ENCODE measurements at regions not wholly inside any gene's neighbourhood (a gene's known extent, or its start where the extent isn't known, plus 50 kb on each side); places are given as distances from the start of the nearest gene placed in this dataset.

DNA sequence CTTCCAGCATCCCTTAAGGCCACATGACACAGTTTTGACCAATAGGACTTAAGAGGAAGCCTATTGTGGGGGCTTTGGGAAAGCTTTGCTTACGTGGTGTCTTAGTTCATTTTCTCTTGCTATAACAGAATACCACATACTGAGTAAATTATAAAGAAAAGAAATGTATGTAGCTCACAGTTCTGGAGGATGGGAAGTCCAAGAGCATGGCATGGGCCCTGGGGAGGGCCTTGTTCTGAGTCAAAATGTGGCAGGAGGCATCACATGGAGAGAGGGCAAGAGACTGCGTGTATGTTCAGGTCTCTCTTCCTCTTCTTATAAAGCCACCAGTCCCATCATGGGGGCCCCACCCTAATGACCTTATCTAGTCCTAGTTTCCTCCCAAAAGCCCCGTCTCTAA, 68.6 kb upstream of the CPEB4 start:
- H3K4me3 ChIP-seq (ENCODE audit: low read length) = no peak overlapping the region
- H3K9ac ChIP-seq (ENCODE audit: low read depth, low read length) = no peak overlapping the region
- H3K27me3 ChIP-seq (ENCODE audit: insufficient read depth, low read length) = no peaks in the 10 kb centered on the region
- no peak overlapping the region for H3K27ac ChIP-seq (ENCODE audit: low read length)
- 0 out of 2 replicates have a peak, but pooled peaks cover 3% of the 10 kb centered on the region for H3K4me1 ChIP-seq (ENCODE audit: insufficient read depth, low read length)
- H3K36me3 ChIP-seq (ENCODE audit: insufficient read depth, low read depth, low read length) = no peaks in the 10 kb centered on the region
- peaks cover 4% of the 10 kb centered on the region; the same call in 1 of the 2 replicates for H3K9me3 ChIP-seq (ENCODE audit: insufficient read depth, low read depth, low read length)

- Histone ChIP-seq H3K27me3 (ENCODE audit: insufficient read depth, low read length) (no peaks in the 10 kb centered on the region), H3K4me3 (ENCODE audit: low read length) (no peak overlapping the region), H3K27ac (ENCODE audit: low read length) (no peak overlapping the region), H3K36me3 (ENCODE audit: insufficient read depth, low read depth, low read length) (no peaks in the 10 kb centered on the region), H3K9ac (ENCODE audit: low read depth, low read length) (no peak overlapping the region), H3K9me3 (ENCODE audit: insufficient read depth, low read depth, low read length) (peaks cover 4% of the 10 kb centered on the region; the same call in 1 of the 2 replicates), H3K4me1 (ENCODE audit: insufficient read depth, low read length) (0 out of 2 replicates have a peak, but pooled peaks cover 3% of the 10 kb centered on the region)
Observed at GRCh38 chr5:173823274-173823644, 64.9 kb upstream of the CPEB4 start.

DNA sequence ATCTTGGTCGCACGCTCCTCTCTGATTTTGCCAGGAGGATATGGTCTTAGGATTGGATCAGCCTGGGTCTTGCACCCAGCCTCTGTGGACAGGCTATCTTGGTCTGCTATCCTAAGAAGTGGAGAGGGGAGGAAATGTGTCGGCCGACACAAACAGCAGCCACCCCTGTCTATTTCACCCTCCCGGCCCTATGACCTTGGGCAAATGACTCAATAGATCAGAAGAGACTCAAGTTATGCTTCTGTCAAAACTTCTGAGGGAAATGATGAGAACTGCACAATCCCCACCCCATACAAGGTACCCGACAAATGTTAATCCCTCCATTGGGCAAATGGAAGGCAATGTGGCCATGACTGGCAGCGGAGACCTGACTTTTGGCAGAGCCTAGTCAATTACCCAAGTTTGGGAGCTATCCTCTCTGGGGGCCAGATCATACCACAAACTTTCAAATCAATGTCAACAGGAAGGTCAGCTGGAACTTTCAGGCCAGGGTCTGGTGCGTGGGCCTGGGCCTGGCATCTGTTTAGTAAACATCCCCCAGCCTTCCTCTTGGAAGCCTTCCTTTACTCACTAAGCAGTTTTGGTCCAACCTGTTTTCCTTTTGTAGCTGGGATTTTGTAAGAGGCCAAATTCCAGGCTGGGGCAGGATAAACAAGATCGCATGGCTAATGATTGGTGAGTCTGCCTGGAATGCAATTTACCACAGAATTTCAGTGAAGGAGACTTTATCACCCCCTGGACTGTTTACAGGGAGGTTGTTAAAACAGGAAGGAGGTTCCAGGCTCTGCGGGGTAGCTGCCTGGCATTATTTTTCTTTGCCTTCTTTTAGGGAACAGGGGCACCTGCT, 64.2 kb upstream of the CPEB4 start:
- 0 out of 2 replicates have a peak, but pooled peaks cover 3% of the 10 kb centered on the region for H3K4me1 ChIP-seq (ENCODE audit: insufficient read depth, low read length)
- H3K9me3 ChIP-seq (ENCODE audit: insufficient read depth, low read depth, low read length) = peaks cover 4% of the 10 kb centered on the region; the same call in 1 of the 2 replicates
- H3K9ac ChIP-seq (ENCODE audit: low read depth, low read length) = no peak overlapping the region
- H3K27ac ChIP-seq (ENCODE audit: low read length) = no peak overlapping the region
- H3K4me3 ChIP-seq (ENCODE audit: low read length) = no peak overlapping the region
- no peaks in the 10 kb centered on the region for H3K27me3 ChIP-seq (ENCODE audit: insufficient read depth, low read length)
- no peaks in the 10 kb centered on the region for H3K36me3 ChIP-seq (ENCODE audit: insufficient read depth, low read depth, low read length)

- H3K36me3 ChIP-seq (ENCODE audit: insufficient read depth, low read depth, low read length) = no peaks in the 10 kb centered on the region
- H3K27ac ChIP-seq (ENCODE audit: low read length) = no peak overlapping the region
- H3K4me1 ChIP-seq (ENCODE audit: insufficient read depth, low read length) = 0 out of 2 replicates have a peak, but pooled peaks cover 3% of the 10 kb centered on the region
- H3K4me3 ChIP-seq (ENCODE audit: low read length) = no peak overlapping the region
- H3K9me3 ChIP-seq (ENCODE audit: insufficient read depth, low read depth, low read length) = no peaks in the 10 kb centered on the region
- H3K9ac ChIP-seq (ENCODE audit: low read depth, low read length) = no peak overlapping the region
- H3K27me3 ChIP-seq (ENCODE audit: insufficient read depth, low read length) = no peaks in the 10 kb centered on the region
Observed at GRCh38 chr5:173825215-173825865, 62.8 kb upstream of the CPEB4 start.

- no peak overlapping the region for H3K9ac ChIP-seq (ENCODE audit: low read depth, low read length)
Observed at GRCh38 chr5:173826086-173826427, 62.1 kb upstream of the CPEB4 start.

DNA sequence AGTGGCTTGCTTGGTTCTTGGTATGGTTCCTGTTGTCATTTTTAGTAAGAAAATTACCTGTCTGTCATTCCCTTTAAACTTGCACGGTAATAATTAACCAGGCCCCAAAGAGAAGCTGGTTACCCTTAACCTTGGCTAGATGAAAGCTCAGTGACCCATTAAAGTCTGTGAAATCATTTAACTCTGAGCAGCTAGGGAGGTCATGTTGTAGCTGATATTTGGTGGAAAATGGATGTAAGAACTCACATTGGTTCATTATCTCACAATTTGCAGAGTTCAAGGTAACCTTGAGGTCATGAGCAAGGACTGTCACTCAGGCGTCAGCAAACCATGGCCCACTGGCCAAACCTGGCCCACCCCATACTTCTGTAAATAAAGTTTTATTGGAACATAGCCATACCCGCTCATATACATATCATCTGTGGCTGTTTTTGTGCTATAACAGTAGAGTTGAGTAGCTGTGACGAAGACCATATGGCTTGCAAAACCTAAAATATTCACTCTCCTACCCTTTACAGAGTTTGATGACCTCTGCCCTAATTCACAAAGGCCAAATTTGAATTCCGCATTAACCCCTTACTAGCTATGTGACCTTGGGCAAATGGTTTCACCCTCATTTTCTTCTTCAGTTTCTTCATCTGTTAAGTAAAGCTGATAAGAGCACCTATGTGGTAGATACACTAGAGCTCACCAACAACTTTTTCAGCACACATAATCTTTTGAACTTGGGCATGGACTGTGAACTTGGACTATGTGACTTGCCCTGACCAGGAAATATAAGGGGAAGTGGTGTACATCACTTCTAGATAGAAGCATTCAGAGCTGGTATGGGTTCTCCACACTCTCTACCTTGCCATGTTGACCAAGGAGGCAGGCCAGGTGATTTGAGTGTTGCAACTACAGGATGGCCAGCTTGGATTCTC, 61.5 kb upstream of the CPEB4 start:
- H3K36me3 ChIP-seq (ENCODE audit: insufficient read depth, low read depth, low read length) = no peaks in the 10 kb centered on the region
- no peak overlapping the region for H3K4me3 ChIP-seq (ENCODE audit: low read length)
- no peaks in the 10 kb centered on the region for H3K4me1 ChIP-seq (ENCODE audit: insufficient read depth, low read length)
- H3K9me3 ChIP-seq (ENCODE audit: insufficient read depth, low read depth, low read length) = no peaks in the 10 kb centered on the region
- no peaks in the 10 kb centered on the region for H3K27me3 ChIP-seq (ENCODE audit: insufficient read depth, low read length)
- H3K9ac ChIP-seq (ENCODE audit: low read depth, low read length) = no peak overlapping the region
- H3K27ac ChIP-seq (ENCODE audit: low read length) = no peak overlapping the region

More at GRCh38 chr5:173826086-173826427, 62.1 kb upstream of the CPEB4 start:
- Histone ChIP-seq H3K27ac (ENCODE audit: low read length) (no peak overlapping the region), H3K4me3 (ENCODE audit: low read length) (no peak overlapping the region), H3K27me3 (ENCODE audit: insufficient read depth, low read length) (no peaks in the 10 kb centered on the region), H3K9me3 (ENCODE audit: insufficient read depth, low read depth, low read length) (no peaks in the 10 kb centered on the region), H3K4me1 (ENCODE audit: insufficient read depth, low read length) (0 out of 2 replicates have a peak, but pooled peaks cover under 1% of the 10 kb centered on the region), H3K36me3 (ENCODE audit: insufficient read depth, low read depth, low read length) (no peaks in the 10 kb centered on the region)

- no peak overlapping the region for H3K9ac ChIP-seq (ENCODE audit: low read depth, low read length)
- H3K4me3 ChIP-seq (ENCODE audit: low read length) = no peak overlapping the region
- H3K4me1 ChIP-seq (ENCODE audit: insufficient read depth, low read length) = no peaks in the 10 kb centered on the region
- H3K9me3 ChIP-seq (ENCODE audit: insufficient read depth, low read depth, low read length) = no peaks in the 10 kb centered on the region
- H3K27ac ChIP-seq (ENCODE audit: low read length) = no peak overlapping the region
- H3K36me3 ChIP-seq (ENCODE audit: insufficient read depth, low read depth, low read length) = no peaks in the 10 kb centered on the region
- H3K27me3 ChIP-seq (ENCODE audit: insufficient read depth, low read length) = no peaks in the 10 kb centered on the region
Observed at GRCh38 chr5:173828952-173829351, 59.2 kb upstream of the CPEB4 start.

DNA sequence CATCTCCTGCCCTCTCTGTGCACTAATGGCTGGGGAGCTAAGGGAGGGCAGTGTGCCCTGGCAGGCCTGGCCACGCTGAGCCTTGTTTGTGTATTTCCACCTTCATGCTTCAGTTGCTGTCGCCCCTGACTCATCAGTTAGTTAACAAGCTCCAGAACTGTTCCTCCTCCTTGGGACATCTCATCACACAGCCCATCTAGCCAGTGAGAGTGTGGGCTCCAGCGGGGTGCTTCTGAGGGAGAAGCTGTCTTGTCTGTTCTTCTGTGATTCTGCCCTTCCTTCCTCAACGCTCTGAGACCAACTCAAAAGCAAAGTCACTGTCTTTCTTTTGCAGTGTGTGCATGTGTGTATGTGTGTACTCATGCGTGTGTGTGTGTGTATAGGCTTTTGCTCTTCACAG, 58.3 kb upstream of the CPEB4 start:
- no peak overlapping the region for H3K9ac ChIP-seq (ENCODE audit: low read depth, low read length)
- H3K27ac ChIP-seq (ENCODE audit: low read length) = no peak overlapping the region
- no peak overlapping the region for H3K4me3 ChIP-seq (ENCODE audit: low read length)
- no peaks in the 10 kb centered on the region for H3K9me3 ChIP-seq (ENCODE audit: insufficient read depth, low read depth, low read length)
- no peaks in the 10 kb centered on the region for H3K36me3 ChIP-seq (ENCODE audit: insufficient read depth, low read depth, low read length)
- no peaks in the 10 kb centered on the region for H3K4me1 ChIP-seq (ENCODE audit: insufficient read depth, low read length)
- no peaks in the 10 kb centered on the region for H3K27me3 ChIP-seq (ENCODE audit: insufficient read depth, low read length)

DNA sequence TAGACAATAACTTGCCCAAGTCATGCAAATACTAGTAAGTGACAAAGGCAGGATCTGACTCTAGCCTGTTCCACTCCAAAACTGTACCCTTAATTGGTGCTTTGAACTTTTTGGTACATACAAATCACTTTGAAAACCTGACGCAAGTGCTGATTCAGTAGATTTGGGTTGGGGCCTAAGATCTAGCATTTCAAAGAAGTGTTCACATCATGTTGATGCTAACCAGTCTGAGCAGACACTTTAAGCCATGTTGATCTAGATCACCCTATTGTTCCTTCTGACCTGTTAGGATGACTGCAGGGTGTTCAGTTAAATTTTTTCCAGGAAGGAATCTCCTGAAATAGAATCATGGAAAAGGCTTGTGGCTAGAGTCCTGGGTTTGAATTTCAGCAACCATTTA, 57.7 kb upstream of the CPEB4 start:
- Histone ChIP-seq H3K36me3 (ENCODE audit: insufficient read depth, low read depth, low read length) (no peaks in the 10 kb centered on the region), H3K9ac (ENCODE audit: low read depth, low read length) (no peak overlapping the region), H3K27me3 (ENCODE audit: insufficient read depth, low read length) (no peaks in the 10 kb centered on the region), H3K27ac (ENCODE audit: low read length) (no peak overlapping the region), H3K4me1 (ENCODE audit: insufficient read depth, low read length) (no peaks in the 10 kb centered on the region), H3K9me3 (ENCODE audit: insufficient read depth, low read depth, low read length) (no peaks in the 10 kb centered on the region), H3K4me3 (ENCODE audit: low read length) (no peak overlapping the region)

- Histone ChIP-seq H3K36me3 (ENCODE audit: insufficient read depth, low read depth, low read length) (no peaks in the 10 kb centered on the region), H3K27ac (ENCODE audit: low read length) (no peak overlapping the region), H3K9ac (ENCODE audit: low read depth, low read length) (no peak overlapping the region), H3K27me3 (ENCODE audit: insufficient read depth, low read length) (no peaks in the 10 kb centered on the region), H3K9me3 (ENCODE audit: insufficient read depth, low read depth, low read length) (no peaks in the 10 kb centered on the region), H3K4me1 (ENCODE audit: insufficient read depth, low read length) (no peaks in the 10 kb centered on the region), H3K4me3 (ENCODE audit: low read length) (no peak overlapping the region)
Observed at GRCh38 chr5:173831196-173831914, 56.8 kb upstream of the CPEB4 start.

GRCh38 chr5:173832386-173832785, 55.8 kb upstream of the CPEB4 start:
- Histone ChIP-seq H3K4me1 (ENCODE audit: insufficient read depth, low read length) (no peaks in the 10 kb centered on the region), H3K27ac (ENCODE audit: low read length) (no peak overlapping the region), H3K36me3 (ENCODE audit: insufficient read depth, low read depth, low read length) (no peaks in the 10 kb centered on the region), H3K9me3 (ENCODE audit: insufficient read depth, low read depth, low read length) (no peaks in the 10 kb centered on the region), H3K27me3 (ENCODE audit: insufficient read depth, low read length) (no peaks in the 10 kb centered on the region), H3K9ac (ENCODE audit: low read depth, low read length) (no peak overlapping the region), H3K4me3 (ENCODE audit: low read length) (no peak overlapping the region)
